SU-DHL-6 (cell line): ENCODE measurements at regions not wholly inside any gene's neighbourhood (a gene's known extent, or its start where the extent isn't known, plus 50 kb on each side); places are given as distances from the start of the nearest gene placed in this dataset.

Experiments used
- EZH2phosphoT487 ChIP-seq: fragments of 200-600 bp; sonication (generic), shearing (Covaris generic); conservative IDR thresholded peaks from 2 replicates; pipeline ENCODE4 v1.6.1; 2018; ENCODE audit warnings: mild to moderate bottlenecking, antibody characterized with exemption, low read length, moderate library complexity, mixed read lengths
- TF ChIP-seq, protein P1 (sequence below): fragments of 200-600 bp; sonication (generic); IDR thresholded peaks from one replicate; pipeline ENCODE4 v1.5.1; 2017; ENCODE audit warnings: antibody characterized with exemption, mild to moderate bottlenecking, low read length, moderate library complexity; ENCODE audit not compliant: insufficient read depth, poor library complexity, severe bottlenecking

DNA sequence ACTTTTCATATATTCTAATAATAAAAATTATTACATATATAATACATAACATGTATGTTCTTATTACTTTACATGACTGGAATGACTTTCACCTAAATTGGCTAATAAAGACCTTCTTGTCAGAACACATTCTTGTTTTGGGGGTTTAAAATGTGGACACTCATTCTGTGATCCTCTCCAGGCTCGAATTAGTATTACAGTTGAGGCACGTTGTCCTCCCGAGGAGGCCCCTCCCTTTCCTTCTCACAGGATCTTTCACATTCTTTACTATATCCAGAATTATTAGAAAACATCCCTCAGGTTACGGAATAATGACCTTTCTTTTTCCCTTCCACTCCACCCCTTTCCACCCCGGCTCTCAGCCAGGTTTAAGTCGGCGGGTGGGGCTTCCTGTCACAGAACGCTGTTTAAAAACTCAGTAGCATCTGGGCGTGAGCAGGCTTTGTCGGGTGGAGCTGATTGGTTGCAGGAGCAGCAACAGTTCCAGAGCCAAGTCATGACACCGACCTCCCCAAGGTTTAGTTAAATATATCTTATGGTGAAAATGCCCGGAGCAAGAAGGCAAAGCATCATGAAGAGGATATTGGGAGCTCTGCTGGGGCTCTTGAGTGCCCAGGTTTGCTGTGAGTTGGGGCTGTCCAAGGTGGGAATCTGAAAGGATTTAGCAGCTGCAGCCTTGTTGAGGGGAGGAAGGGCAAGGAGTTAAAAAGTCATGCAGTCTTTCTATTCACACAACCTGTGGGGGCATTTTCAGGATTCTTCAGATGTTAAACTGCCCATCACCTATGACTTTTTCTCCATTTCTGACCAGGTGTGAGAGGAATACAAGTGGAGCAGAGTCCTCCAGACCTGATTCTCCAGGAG is 396.7 kb upstream of the OR4E1 start:
- TF ChIP-seq EZH2phosphoT487, result no peak
- TF ChIP-seq, protein P1, sequence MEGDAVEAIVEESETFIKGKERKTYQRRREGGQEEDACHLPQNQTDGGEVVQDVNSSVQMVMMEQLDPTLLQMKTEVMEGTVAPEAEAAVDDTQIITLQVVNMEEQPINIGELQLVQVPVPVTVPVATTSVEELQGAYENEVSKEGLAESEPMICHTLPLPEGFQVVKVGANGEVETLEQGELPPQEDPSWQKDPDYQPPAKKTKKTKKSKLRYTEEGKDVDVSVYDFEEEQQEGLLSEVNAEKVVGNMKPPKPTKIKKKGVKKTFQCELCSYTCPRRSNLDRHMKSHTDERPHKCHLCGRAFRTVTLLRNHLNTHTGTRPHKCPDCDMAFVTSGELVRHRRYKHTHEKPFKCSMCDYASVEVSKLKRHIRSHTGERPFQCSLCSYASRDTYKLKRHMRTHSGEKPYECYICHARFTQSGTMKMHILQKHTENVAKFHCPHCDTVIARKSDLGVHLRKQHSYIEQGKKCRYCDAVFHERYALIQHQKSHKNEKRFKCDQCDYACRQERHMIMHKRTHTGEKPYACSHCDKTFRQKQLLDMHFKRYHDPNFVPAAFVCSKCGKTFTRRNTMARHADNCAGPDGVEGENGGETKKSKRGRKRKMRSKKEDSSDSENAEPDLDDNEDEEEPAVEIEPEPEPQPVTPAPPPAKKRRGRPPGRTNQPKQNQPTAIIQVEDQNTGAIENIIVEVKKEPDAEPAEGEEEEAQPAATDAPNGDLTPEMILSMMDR, result no peak
